ENCODE measurements at regions not wholly inside any gene's neighbourhood (a gene's known extent, or its start where the extent isn't known, plus 50 kb on each side); places are given as distances from the start of the nearest gene placed in this dataset.
A peak's percentile ranks its signal among the peaks of the same experiment; 100 is the strongest.
"Not testable (repeated sequence)": the region's sequence is repeated elsewhere in the genome, so short reads cannot be mapped to it uniquely, and the experiment has no call there.

DNA sequence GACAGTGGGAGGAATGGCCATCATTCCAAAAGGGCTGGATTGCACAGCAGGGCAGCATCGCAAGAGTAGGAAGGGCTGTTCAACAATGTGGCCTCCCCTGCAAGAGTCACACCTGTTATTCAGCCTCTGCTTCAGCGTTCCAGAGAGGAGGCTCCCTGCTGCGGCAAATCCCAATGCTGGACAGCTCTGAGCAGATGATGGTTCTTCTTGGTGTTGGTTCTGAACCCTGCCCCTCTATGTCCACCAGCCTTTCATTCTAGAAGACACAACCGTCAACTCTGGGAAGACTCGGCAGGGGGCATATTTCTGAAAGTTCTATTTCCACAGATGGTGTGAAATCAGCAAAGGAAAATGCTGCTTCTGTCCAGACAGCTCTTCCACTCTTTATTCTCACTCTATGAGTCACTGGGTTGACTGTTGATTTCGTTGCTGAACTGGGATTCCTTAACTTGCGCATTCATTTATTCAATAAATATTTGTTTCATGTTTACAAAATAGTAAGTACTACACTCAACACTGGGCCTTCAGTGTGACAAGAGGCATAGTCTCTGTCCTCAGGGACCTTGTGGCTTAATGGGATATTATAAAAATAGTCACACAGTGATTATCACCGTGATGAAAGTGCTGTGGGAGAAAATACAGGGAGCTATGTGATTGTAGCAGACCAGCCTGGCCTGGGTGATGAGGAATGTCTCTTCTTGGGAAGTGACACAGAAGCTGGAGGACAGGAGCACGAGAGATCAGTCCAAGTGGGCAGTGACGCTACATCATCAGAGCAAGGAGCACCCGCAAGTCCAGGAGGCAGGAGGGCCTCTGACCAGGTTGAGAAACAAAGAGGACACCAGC lies 260.3 kb downstream of the SIPA1L2 start:
- no peak for DNase-seq
- intact Hi-C loops (cut with DNase I) = no loop called here

- intact Hi-C loops (cut with DNase I) = no loop called here
- no peak for DNase-seq
These were observed 261.1 kb downstream of the SIPA1L2 start for GRCh38 chr1:232368821-232369321.

DNA sequence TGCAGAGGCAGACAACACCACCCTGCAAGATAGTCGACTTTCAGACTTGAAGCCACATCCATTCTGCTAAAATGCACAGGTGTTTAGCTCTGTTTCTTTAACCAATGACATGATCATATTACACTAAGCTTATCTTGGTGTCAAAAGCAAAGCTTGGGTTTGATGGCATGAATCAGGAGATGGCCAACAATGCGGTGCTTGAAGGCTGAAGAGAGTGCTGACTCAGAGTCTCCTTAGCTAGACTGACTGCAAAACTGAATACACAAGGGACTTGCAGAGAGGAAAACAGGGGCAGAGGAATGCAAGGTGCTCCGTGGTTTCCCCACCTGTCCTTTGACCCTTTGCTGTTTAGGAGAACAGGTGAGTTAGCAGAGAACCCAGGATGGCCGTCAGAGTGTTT lies 262.6 kb downstream of the SIPA1L2 start:
- DNase-seq = no peak
- intact Hi-C loops (cut with DNase I) = no loop called here

DNA sequence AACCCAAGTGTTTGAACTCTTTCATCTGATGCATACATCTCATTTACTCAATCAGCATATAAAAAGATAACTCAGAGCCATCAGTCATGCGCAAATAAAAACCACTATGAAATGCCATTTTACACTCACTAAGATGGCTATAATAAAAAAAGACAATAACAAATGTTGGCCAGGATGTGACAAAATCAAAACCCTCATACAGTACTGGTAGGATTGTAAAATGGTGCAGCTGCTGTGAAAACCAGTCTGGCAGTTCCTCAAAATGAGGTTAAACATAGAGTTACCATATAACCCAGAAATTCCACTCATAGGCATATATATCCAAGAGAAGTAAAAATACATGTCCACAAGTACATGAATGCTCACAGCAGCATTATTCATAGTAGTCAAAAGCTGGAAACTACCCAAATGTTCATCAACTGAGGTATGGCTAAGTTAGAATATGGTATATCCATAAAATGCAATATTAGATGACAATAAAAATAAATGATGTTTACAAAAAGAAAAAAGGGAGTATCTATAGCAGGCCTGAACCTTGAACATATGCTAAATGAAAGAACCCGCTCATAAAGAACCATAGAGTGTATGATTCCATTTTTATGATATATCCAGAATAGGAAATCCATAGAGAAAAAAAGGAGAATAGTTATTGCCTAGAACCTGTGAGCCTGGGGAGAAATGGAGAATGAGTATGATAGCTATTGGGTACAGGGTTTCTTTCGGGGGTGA lies 265.1 kb downstream of the SIPA1L2 start:
- intact Hi-C loops (cut with DNase I) = no loop called here
- no peak for DNase-seq

DNA sequence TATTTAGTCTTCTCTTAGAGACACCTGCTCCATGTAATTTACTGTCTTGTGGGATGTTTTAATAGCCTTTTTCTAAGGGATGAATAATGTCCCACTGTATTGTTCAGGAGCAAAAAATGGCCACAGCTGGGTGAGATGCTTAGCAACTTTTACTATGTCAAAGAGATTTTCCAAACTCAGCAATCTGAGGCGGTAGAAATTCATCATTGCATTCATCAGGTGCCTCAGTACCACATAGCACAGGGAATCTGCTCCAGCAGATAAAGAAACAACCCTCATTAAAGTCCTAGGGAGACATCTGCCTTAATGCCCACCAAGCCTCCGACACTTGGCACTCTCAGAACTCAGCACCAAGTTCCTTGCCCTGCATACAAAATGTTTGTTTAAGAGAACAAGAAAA lies 266.9 kb downstream of the SIPA1L2 start:
- no peak for DNase-seq
- intact Hi-C loops (cut with DNase I) = no loop called here

DNA sequence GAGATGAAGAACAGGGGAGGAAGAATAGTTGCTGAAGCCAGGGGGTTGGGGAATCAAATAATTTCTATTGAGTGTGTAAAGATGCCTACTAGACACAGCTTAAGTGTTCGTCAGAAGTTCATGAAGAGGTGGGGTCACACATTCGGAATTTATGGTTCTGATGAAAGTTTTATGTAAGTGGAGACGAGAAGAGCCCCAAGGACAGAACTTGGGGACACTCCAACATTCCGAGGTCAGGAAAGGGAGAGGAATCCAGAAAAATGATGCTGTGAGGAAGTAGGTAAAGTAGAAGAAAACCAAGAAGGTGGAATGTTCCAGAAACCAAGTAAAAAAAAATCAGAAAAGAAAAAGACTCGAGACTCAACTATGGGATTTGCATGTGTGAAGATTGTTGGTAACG lies 272.5 kb downstream of the SIPA1L2 start:
- intact Hi-C loops (cut with DNase I) = no loop called here
- DNase-seq = no peak

DNA sequence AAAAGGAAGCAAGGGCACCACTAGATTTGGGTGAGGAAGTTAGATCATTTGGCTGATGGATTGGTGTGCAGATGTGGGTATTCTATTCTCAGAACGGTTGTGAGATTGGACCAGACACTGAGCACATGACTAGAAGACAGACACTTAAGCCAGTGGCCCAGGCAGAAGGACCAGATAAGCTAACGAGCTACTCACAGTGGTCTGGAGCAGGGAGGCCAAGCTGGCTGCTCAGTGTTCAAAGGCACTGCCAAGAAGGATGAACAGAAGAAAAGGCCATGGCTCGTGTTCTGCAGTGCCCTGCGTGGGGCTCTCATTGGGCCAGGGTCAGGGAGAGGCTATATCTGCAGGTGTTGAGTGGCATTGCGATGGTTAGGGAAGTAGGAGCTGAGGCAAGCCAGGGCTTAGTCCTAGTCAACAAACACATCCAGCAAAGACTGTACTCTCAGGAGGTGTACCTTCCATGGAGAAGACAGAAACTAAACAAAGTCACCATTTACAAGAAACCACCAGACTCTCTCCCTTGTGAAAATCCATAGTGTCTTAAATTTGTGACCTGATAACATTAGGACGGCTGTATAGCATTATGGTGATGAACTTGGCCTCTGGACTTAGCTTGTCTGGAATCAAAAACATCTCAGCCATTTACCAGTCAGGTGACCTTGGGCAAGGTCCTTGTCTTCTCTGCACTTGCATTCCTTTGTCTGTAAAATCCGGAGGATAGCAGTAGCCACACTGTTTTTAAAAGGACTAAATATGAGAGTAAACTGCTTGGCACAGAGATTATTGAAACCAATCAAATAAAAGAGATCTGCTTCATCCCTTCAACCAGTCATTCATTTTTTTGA lies 274.5 kb downstream of the SIPA1L2 start:
- intact Hi-C loops (cut with DNase I) = no loop called here
- DNase-seq = no peak

GRCh38 chr1:232353001-232353400 lies 276.9 kb downstream of the SIPA1L2 start:
- intact Hi-C loops (cut with DNase I) = no loop called here
- no peak for DNase-seq

GRCh38 chr1:232352366-232352765 lies 277.6 kb downstream of the SIPA1L2 start:
- intact Hi-C loops (cut with DNase I) = no loop called here
- no peak for DNase-seq

DNA sequence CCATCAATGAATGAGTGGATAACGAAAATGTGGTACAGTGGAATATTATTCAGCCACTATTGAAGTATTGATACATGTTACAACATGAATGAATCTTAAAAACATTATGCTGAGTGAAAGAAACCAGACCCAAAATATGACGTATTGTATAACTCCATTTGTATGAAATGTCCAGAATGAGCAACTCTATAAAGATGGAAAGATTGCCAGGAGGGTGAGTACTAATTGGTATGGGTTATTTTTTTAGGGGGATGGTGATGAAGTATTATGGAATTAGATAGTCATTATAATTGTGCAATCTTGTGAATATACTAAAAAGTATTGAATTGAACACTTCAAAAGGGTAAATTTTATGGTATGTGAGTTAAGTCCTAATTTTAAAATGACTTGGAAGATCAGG lies 278.6 kb downstream of the SIPA1L2 start:
- intact Hi-C loops (cut with DNase I) = no loop called here
- no peak for DNase-seq

GRCh38 chr1:232346844-232347243 lies 283.1 kb downstream of the SIPA1L2 start:
- intact Hi-C loops (cut with DNase I) = no loop called here
- DNase-seq = no peak

DNA sequence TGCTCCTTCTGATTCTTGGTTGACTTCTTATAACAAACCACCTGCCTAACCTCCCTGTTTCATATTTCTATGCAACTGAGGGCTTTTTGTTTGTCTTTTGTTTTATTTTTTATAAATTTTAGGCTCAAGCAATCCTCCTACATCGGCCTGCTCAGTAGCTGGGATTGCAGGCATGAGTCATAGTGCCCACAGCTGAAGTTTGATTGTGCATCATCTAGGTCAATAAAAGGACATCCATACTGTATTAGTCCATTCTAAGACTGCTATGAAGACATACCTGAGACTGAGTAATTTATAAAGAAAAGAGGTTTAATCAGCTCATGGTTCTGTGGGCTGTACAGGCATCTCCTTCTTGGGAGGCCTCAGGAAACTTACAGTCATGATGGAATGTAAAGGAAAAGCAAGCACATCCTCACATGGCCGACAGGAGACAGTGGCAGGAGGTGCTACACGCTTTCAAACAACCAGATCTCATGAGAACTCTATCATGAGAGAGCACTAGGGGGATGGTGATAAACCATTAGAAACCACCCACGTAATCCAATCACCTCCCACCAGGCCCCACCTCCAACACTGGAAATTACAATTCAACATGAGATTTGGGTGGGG lies 285.0 kb downstream of the SIPA1L2 start:
- intact Hi-C loops (cut with DNase I) = no loop called here
- DNase-seq = no peak

DNA sequence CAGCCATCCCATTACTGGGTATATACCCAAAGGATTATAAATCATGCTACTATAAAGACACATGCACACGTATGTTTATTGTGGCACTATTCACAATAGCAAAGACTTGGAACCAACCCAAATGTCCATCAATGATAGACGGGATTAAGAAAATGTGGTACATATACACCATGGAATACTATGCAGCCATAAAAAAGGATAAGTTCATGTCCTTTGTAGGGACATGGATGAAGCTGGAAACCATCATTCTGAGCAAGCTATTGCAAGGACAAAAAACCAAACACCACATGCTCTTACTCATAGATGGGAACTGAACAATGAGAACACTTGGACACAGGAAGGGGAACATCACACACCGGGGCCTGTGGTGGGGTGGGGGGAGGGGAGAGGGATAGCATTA lies 285.7 kb downstream of the SIPA1L2 start:
- DNase-seq; intact Hi-C loops (cut with DNase I): not testable (repeated sequence)

GRCh38 chr1:232340446-232340845 lies 289.5 kb downstream of the SIPA1L2 start:
- DNase-seq = no peak
- intact Hi-C loops (cut with DNase I) = no loop called here

- intact Hi-C loops (cut with DNase I) = no loop called here
These were observed 290.9 kb downstream of the SIPA1L2 start for GRCh38 chr1:232339073-232339472.

GRCh38 chr1:232335741-232336293 lies 294.1 kb downstream of the SIPA1L2 start:
- intact Hi-C loops (cut with DNase I) = no loop called here
- no peak for DNase-seq

More at GRCh38 chr1:232339073-232339472, 290.9 kb downstream of the SIPA1L2 start:
- no peak for DNase-seq

DNA sequence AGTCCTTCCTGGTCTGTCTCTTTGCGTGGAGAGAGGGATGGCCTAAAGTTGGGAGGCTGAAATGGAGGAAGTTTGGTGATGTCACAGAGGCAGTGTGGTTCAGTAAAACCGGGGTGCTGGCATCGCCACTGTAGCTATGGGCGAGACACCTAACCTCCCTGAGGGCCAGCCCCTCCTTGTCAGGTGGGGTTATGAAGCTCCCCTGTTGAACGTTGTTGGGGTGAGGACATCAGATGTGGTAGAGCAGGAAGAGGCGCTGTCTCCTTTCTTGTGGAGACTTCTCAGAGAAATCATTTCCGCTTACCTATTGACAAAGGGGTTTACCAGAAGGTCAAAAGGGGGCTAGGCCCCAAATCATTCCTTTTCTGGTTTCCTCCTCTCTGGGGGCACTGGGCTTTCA lies 294.7 kb downstream of the SIPA1L2 start:
- intact Hi-C loops (cut with DNase I) = no loop called here
- no peak for DNase-seq

GRCh38 chr1:232334811-232335210 lies 295.1 kb downstream of the SIPA1L2 start:
- intact Hi-C loops (cut with DNase I) = no loop called here
- DNase-seq = no peak

DNA sequence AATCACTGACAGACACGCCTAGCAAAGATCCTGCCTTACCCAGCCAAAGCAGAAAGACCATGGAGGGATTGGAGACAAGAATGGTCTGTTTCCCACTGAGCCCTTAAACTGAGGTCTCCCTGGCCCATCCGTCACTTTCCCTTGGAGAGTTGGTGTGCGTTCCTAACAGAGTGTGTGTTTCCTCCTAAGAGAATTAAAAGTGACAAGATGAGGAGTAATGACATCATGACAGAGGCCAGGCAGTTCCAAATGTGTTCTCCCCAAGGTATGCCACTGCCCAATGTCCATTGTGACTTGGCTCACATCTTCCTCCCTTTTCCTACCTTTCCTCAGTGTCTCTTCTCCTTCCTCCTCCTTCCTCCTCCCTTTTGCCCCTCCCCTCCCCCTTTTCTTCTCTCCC lies 295.7 kb downstream of the SIPA1L2 start:
- DNase-seq = no peak
- intact Hi-C loops (cut with DNase I) = no loop called here

- peak in 1 of 10 donors; percentile 85 for DNase-seq
These were observed 296.5 kb downstream of the SIPA1L2 start for GRCh38 chr1:232333419-232333767.

More at GRCh38 chr1:232333419-232333767, 296.5 kb downstream of the SIPA1L2 start:
- intact Hi-C loops (cut with DNase I) = no loop called here
